ENCODE measurements at regions not wholly inside any gene's neighbourhood (a gene's known extent, or its start where the extent isn't known, plus 50 kb on each side); places are given as distances from the start of the nearest gene placed in this dataset.

DNA sequence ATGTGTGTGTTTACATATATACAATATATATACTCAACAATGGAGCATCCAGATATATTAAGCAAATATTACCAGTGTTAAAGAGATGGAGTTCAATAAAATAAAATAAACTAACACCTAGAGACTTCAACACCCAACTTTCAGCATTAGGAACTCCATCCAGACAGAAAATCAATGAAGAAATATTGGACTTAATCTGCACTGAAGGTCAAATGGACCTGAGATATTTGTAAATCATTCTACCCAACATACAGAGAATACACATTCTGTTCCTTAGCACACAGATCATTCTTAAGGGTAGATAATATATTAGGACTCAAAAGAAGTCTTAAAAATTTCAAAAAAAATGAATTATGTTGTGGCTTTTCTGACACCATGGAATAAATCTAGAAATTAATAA is 832.3 kb upstream of the ADGRB3 start:
- H3K9ac ChIP-seq (replicated peaks; ENCODE audit: extremely low read depth, insufficient read depth, low read length), result no peak overlapping the region
- no peak overlapping the region for H3K4me3 ChIP-seq (replicated peaks in 1 of 3; ENCODE audit: insufficient read depth in 1 of 3, low read depth in 1 of 3, low read length in 3 of 3)
- no peak overlapping the region for H3K4me2 ChIP-seq (ENCODE audit: insufficient read depth, low read length)
- no peaks in the 10 kb centered on the region for H4K20me1 ChIP-seq (replicated peaks; ENCODE audit: control insufficient read depth, extremely low read depth, insufficient read depth, low read length)
- BruUV-seq (replicated peaks), result no TSS peak
- no peaks in the 10 kb centered on the region for H3K9me1 ChIP-seq (replicated peaks; ENCODE audit: control insufficient read depth, extremely low read depth, insufficient read depth, low read length)
- H2AFZ ChIP-seq (ENCODE audit: low read depth, low read length), result no peak overlapping the region
- DNase-seq (ENCODE audit: low read depth, low spot score) (no peak), FAIRE-seq (no peak)
- CTCF ChIA-PET, result no interaction called here
- intact Hi-C loops (cut with micrococcal nuclease), result no loop called here
- H3K27ac ChIP-seq (ENCODE audit: insufficient read depth, low read depth, low read length), result no peak overlapping the region
- dilution Hi-C loops (cut with MboI; ENCODE audit: extremely low pct_ligation_motif_present, low sequenced_read_pairs), result no loop called here
- TF ChIP-seq, protein P1, sequence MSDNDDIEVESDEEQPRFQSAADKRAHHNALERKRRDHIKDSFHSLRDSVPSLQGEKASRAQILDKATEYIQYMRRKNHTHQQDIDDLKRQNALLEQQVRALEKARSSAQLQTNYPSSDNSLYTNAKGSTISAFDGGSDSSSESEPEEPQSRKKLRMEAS (IDR thresholded peaks at IDR 0.05; ENCODE audit: insufficient read depth, insufficient read length), result no peak
- TF ChIP-seq MYC (IDR thresholded peaks at IDR 0.05; ENCODE audit: low read depth, low read length) (no peak), JUN (IDR thresholded peaks at IDR 0.05; ENCODE audit: borderline replicate concordance, insufficient read depth, insufficient read length, low read depth) (no peak), POLR2AphosphoS5 (IDR thresholded peaks at IDR 0.05; ENCODE audit: insufficient read depth, low read depth, low read length) (no peak), FOS (IDR thresholded peaks at IDR 0.05; ENCODE audit: borderline replicate concordance, insufficient read depth, low read length) (no peak), GATA2 (IDR thresholded peaks at IDR 0.05; ENCODE audit: insufficient read depth, insufficient read length, low read depth, low read length) (no peak), POLR2A (IDR thresholded peaks at IDR 0.05; ENCODE audit: low read depth, low read length) (no peak), EZH2 (IDR thresholded peaks at IDR 0.05; ENCODE audit: borderline replicate concordance, low read depth, low read length, severe bottlenecking) (no peak)
- TF ChIP-seq, protein P2, sequence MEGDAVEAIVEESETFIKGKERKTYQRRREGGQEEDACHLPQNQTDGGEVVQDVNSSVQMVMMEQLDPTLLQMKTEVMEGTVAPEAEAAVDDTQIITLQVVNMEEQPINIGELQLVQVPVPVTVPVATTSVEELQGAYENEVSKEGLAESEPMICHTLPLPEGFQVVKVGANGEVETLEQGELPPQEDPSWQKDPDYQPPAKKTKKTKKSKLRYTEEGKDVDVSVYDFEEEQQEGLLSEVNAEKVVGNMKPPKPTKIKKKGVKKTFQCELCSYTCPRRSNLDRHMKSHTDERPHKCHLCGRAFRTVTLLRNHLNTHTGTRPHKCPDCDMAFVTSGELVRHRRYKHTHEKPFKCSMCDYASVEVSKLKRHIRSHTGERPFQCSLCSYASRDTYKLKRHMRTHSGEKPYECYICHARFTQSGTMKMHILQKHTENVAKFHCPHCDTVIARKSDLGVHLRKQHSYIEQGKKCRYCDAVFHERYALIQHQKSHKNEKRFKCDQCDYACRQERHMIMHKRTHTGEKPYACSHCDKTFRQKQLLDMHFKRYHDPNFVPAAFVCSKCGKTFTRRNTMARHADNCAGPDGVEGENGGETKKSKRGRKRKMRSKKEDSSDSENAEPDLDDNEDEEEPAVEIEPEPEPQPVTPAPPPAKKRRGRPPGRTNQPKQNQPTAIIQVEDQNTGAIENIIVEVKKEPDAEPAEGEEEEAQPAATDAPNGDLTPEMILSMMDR (IDR thresholded peaks at IDR 0.05; ENCODE audit: extremely low read depth in 1 of 2, insufficient read depth in 1 of 2, low read depth in 1 of 2, low read length in 2 of 2), result no peak
- H3K9me3 ChIP-seq (replicated peaks; ENCODE audit: control insufficient read depth, insufficient read depth, low read length), result no peaks in the 10 kb centered on the region
- no peaks in the 10 kb centered on the region for H3K27me3 ChIP-seq (ENCODE audit: control insufficient read depth in 2 of 2, insufficient read depth in 2 of 2, low read length in 2 of 2)
- H3K79me2 ChIP-seq (ENCODE audit: control insufficient read depth, insufficient read depth, low read length), result no peaks in the 10 kb centered on the region
- no peaks in the 10 kb centered on the region for H3K4me1 ChIP-seq (ENCODE audit: control insufficient read depth, extremely low read depth, insufficient read depth, low read length)
- H3K36me3 ChIP-seq (ENCODE audit: control insufficient read depth in 2 of 2, extremely low read depth in 1 of 2, insufficient read depth in 2 of 2, low read length in 2 of 2), result no peaks in the 10 kb centered on the region
- POLR2A ChIA-PET, result no interaction called here

Measured in endothelial cell of umbilical vein (primary cell).